GM21576 (cell line): ENCODE measurements at regions not wholly inside any gene's neighbourhood (a gene's known extent, or its start where the extent isn't known, plus 50 kb on each side); places are given as distances from the start of the nearest gene placed in this dataset.

Experiments used
- ATAC-seq: cut with Tn5 transposase; IDR thresholded peaks from one replicate; pipeline ENCODE4 v1.9.1; 2021; ENCODE audit warnings: mild to moderate bottlenecking, moderate library complexity; ENCODE audit not compliant: unreplicated experiment

DNA sequence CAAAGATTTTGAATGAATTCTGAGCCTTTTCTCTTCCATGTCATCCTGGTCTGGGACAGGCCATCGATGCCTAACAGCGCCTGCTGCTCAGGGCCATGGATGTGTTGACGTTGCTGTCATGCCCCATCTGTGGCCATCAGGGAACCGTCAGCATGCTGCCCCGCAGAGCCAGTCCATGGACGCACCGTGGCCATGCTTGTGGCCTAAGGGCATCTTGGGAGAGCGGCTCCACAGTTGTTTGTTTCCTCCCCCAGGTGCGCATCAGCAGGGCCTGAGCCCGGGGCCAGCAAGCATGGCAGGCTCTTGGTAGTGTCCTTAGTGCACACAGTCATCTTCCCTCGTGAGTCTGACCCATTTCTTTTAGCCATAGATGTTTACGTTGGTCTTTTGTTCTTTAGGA, 142.7 kb downstream of the VAPA start:
- no peak for ATAC-seq

DNA sequence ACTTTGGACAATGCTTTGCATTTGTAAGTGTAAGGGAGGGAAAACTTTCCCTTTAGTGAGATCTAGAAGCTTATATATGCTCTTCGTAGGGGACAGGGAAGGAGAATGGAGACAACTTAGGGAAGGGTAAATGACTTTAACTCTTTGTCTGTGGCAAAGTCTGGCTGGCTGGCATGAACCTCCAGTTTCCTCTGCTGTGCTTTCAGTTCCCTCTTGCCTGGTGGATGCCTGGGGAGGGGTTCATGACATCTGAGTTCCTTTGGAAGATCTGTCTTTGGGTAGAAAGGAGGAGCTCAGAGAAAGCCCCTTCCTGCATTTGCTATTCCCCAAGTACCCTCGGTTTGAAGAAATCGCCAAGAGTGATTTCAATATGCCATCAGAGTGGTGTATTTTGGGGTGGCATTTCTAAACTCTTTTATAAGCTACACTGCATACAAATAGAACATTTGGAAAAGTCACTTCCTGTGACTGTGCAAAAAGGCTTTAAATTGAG, 143.6 kb downstream of the VAPA start:
- no peak for ATAC-seq

DNA sequence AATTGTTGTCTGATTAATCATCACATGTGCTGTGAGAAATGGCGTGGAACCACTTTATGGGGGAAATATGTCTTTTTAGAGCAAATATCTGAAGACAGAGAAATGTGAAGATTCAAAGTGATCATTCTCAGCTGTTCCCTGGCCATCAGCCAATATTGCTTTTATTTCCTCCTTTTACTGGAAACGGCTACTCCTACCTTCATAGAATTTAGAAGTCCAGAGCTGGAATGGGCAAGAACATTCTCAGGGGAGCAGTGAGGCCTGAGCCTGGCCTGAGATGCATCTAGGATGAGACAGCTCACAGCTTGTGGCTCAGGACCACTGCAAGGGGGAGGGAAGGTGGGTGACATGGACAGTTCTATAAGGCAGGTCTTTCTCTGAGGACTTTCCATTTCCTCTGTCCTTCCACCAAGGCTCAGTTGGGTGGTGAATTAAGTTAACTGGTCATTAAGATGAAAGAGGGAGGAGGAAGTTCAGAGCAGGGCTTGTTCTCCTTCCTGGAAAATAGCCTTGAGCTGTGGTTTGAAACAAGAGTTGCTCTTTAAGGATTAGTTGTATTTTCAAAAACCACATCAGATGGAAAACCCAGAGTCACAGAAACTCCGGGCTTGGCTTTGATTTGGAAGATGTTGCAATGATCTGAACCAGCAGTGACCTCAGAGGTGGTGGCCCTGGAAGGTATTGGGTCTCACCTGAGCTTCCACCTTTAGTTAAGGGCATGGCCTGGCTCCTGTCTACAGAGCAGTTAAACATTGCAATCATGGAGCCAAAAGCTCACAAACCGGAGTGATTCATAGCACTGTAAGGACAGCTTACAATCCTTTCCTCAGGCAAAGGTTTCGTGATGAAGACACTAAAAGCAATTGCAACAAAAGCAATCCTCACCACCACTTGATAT, 144.3 kb downstream of the VAPA start:
- no peak for ATAC-seq

DNA sequence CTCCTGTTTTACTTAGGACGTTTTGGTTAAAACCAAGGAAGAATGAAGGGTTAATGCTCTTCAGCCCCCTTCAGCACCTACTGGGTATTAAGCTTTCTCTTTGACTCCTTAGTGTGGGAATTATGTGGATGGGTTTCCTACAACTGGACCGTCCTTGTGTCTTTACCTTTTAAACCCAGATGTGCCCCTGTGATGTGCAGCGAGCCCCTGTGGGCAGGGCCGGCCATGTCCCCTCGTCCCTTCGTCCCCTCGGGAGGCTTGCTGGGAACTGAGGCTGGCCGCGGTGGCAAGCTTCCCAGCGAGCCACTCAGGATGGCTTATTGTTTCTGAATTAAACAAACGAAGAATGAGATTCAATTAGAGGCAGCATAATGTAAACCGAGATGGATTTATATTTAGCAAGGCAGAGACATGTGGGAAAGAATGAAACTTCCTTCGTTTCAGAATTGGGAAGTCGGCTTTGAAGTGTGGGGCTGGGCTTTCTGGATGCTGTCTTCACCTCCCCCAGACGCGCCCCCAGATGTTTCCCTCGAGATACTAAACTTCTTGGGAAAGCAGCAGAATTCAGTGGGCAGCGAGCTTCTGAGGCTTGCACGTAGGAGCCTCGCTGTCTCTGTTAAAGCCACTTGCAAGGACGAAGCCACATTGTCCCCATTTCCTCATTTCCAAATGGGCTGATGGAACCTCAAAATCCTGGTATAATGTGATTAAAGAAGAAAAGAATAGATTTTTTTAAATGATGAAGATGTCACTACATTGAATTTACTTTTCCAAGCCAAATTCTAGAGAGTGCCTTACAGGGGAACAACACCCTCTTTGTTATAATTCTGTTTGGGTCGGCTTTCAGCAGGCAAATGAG, 146.0 kb downstream of the VAPA start:
- no peak for ATAC-seq

DNA sequence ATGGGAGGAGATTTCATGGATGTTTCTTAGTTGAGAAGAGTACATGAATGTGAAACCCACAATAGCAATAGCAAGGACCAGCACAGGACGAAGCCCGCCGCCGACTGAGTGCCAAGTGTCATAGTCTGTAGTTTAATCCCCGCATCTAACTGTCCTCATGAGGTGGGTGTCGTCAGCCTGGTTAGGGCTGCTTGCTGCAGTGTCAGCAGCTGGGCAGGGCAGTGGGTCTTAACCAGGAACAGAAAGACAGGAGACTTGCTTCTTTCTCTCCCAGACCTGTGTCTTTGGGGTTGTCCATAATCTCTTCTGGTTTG, 146.6 kb downstream of the VAPA start:
- no peak for ATAC-seq

DNA sequence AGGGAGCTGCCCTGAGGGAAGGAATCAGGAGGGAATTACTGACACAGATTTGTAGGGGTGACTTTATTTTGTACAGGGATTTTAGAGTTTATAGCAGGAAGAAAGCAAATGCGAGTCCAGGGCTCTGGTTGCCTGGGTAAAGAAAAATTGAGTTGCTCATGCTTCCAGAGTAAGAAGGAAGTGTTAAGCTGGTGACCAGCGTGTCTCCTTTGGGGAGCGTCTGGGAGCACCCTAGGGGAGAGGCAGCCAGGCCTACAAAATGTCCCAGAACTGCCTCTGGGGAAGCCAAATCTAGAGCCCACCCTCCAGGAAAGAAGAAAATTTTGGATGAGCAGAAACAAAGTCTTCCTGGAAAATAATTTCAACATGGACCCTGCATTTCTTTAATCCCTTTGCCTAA, 147.0 kb downstream of the VAPA start:
- ATAC-seq: no peak

DNA sequence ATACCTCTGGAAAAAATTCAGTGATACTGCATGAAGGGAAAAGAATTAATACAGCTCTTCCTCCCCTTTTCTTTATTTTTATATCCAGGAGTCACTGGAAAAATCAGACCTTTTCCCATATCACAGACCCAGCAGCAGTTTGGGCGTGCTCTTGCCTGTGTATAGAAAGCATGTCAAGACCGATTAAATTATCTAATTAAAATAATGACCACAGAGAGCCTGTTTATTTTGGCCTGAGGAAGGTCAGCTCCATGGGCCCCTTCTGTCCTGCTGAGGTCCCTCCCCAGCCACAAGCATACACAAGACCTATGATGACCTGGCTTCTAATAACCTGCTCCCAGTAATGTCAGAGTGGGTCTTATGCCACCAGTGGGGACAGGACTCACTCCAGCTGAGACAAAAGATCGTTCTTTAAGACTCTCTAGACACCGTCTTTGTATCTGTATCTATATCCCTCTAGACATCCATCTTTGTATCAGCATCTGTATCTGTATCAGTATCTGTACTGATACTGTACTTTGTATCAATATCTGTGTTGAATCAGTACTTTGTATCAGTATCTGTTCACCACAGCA, 147.8 kb downstream of the VAPA start:
- ATAC-seq: no peak

DNA sequence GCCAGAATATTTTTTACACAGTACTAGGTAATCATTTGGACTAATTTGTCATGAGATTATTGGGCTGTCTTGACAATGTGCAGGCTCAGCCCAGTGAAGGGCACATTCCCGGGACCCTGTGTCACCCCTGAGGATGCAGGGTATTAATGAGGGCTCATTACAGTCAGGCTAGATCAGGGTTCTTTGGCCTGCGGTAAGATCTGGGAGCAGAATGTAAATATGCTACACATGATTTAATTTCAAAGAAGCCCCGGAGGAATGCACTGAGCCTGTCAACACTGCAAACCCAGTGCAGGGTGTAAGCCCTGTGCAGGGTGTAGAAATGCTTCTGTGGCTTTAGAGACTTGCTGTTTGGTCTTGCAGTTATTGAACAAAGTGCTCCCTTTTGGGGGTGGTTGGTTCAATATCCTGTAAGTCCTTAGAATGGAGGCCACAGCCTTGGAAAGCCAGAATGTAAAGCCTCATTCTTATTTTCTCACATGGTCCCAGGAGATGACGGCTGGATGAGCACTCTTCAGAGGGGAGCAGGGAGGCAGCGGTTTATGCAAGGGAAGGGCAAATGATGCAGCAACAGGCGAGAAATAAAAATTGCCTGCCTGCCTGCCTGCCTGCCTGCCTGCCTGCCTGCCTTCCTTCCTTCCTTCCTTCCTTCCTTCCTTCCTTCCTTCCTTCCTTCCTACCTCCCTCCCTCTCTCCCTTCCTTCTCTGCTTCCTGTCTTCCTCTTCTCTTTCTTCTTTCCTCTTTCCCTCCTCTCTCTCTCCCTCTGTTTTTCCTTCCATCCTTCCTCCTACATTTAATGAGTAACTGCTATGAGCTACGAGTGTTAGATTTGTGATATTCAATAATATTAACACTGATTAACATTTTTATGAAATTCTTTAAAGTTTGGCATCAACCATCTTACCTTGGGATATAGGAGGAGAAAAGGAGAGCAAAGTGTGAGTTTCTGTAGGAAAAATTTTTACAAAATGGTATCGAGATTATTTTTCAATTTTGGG, 148.8 kb downstream of the VAPA start:
- no peak for ATAC-seq

DNA sequence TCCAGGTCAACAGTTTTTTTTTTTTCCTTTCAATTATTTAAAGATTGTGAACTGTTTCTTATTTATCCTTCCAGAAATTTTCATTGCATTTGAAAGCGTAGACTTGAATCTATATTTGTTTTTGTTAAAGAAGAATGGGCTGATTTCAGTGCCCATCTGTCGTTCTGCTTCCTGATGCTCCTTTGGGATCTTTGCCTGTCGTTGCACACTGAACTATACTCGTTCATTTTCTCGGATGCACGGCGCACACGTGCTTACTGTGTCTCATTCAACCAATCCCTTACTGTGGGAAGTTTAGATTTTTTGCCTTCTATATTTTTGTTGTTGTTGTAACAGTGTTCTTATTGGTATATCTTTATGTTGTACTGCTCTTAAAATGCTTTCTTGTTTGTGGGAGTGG, 149.7 kb downstream of the VAPA start:
- no peak for ATAC-seq

DNA sequence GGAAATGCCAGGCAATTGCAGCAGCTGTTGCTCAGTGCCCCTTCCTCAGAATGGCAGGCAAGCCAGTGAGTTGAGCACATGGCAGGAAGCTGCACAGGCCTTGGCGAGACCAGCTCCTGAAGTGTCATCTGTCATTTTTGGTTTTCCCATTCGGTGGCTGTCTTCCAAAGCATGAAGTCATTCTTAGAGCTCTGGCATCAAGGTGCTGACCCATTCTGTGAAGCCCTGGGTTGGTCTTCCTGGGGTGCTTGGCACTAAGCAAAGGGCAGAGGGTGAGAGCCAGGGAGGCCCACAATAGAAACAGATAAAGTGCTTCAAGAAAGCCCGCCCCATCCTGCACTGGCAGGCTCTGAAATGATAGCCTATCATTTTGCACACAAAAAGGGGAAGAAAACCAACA, 150.5 kb downstream of the VAPA start:
- no peak for ATAC-seq

DNA sequence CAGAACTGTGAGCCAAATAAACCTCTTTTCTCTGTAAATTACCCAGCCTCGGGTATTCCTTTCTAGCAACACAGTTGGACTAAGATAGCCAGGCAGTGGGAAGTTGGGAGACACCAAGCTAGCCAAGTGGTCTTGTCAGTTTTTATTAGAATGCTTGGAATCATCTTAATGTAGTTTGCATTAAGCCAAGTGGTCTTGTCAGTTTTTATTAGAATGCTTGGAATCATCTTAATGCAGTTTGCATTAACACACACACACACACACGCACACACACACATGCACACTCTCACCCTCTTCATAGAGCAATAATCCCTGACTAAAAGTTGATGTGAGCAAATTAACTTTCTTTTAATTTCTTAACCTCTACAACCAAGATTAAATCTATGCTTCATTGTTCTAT, 151.5 kb downstream of the VAPA start:
- ATAC-seq: no peak

DNA sequence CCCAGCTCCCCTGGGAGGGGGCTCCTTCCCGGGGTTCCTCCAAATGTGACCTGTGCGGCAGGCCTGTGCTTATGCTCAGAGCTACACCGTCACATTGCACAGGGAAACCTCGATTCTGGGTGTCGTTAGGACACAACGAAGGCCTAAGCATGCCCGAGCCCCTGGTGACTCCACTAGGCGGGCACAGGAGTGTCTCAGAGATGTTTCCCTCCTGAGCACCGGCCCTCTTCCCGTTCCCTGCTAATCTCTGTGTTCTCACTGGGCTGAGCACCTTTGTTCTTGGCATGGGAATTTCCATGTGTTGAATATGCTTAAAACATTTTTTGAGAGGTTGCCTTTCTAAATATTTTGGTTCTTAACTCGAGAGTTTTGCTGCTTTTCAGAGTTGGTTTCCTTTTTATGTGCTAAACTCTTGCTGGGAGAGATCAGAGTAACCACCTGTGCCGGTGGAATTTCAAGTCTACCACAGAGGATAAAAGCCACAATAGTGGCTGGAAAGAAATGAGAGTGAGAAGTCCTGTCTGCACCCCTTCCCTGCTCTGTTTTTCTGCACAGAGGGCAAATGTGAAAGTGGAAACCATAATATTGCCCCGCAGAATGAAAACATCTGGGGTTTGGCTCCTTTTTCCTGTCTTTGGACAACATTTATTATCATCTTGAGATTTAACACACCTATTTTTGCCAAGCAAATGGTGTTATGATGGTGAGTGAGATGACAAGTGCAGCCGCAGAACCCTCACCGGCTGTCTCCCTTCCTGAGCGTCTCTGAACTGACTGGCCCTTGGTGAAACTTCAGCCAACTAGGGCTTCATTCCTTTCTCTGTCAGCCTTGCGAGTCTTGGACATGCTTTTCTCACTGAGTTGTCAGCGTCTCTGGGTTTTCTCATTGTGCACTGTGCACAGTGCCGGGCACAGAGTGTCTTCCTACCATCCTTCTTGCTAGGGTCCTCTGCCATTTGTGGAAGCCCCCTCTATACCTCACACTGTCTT, 154.1 kb downstream of the VAPA start:
- ATAC-seq: no peak

DNA sequence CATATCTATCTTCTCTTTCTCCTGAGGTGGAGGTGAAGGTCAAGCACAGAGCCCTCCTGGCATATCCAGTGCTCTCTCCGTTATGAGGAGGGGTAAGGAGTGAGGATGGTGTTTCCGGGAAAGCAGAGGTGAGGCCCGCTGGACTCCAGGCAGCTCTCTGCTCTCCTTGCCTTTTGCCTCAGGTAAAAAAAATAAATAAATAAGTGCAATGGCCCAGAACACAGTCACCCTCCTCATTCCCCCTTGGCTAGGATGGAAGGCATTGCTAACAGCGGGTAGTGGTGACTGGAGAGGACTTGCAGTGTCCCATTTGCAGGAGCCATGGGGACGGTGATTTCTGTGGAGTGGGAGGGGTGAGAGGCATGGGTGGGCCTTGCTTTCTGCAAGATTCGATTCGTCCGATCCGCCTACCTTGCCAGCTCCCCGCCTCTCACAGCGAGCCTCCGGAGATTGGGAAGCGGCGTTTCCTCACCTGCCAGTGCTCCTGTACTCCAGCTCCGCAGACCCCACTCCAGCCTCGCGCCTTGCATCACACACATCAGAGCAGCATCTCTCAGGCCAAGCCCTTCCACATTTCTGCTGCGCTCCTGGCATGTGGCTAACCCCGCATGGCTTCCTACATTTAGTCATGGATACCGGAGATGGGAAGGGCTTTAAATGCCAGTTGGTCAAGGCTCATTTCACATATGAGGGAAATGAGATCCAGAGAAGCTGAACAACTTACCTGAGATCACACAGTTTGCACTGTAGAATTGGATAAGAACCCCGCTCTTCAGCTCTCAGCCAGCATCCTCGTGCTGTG, 155.2 kb downstream of the VAPA start:
- ATAC-seq: no peak

DNA sequence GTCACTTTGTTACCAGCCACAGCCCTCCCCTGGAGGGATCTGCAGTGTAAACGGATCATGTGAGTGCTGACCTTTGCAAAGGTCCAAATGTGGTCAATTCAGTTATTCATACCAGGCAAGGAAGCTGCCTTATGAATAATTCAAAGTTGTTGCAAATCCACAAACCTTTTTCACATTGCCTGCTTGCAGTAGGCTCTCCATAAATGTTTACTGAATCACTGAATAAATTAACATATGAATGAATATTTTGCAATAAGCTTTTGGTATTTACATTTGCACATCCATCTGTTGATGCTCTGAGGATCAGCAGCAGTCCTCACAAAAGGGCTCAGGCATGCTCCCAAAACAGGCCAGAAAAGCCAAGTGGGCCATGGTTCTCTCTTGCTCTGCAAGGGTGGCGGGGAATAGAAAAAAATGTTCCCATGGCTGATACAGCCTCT, 156.8 kb downstream of the VAPA start:
- no peak for ATAC-seq

DNA sequence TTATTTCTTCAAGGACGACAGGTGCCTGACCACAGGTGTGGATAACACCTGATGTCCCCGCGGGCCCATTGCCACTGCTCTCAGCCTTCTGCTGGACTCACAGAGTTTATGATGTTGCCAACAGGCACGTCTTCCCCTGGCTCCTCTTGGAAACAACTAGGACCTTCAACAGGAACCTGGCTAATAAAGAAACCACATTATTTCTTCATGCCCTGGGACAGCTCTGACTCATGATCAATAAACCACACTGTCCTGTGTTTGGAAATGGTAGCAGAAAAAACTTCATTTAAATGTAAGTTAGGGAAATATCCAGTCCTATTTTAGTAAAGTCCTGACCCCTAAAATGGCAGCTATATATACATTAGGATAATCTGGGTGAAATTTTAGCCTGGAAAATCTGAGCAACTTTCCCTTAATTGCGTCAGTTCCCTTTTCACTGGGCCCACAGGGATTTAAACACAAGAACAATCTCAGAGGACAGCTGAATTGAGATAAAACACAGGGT, 158.9 kb downstream of the VAPA start:
- ATAC-seq: no peak

DNA sequence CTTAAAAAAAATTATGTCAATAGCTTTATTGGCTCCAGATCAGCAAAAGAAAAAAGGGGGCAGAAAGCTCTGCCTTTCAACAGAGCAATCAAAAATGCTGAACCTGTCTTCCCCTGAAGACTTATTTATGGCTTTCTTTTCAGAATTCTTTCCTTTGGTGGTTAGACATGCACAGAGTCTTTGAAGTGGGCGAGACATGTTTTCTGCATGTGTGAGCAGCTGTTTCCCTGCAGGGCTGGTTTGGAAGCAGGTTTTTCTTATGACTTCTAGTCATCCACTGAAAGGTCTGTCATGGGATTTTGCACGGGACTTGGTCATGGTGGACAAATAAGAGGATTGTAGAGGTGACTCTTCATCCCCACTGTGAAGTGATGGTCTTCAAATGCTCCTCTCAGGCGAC, 160.3 kb downstream of the VAPA start:
- ATAC-seq: no peak

DNA sequence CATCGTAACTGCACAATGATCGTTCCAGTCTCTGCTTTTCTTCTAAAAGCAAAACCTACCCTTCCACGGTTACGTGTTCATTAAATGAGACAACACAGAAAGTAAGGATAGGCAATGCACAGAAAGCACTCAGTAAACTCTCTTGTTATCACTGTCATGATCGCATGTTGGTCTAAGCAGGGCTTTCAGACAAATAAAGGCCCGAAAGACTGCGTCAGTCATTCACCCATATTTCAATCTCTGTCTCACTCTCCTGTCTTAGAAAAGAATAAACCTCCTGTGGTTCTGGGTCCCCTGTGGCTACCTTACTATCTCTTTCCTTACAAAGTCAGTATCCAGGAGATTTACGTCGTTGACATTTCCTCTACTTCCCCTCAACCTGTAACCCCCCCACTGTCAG, 160.9 kb downstream of the VAPA start:
- ATAC-seq: no peak

DNA sequence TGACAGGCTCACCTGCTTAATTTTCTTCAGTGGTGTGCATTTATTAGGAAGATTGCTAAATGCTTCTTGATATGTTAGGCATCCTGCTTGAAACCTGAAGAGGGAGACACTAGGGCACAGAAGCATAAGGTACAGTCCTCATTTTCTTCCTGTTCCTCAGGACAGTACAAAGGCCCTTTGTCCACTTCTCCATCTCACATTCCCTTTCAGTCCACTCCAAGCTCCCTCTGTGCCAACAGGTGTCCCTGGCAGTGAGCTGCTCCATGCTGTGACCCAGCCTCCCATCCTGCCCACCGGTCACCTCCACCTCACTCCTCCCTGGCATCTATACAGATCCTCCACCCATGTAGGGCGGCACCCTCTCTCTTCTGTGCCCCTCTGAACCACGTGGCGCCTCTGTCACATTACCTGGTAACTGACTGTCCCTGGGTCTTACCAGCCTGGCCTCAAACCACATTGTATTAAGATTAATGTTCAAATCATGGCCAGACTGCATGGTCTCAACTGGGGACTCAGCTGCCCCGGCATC, 162.8 kb downstream of the VAPA start:
- ATAC-seq: no peak
